ENCODE measurements at regions not wholly inside any gene's neighbourhood (a gene's known extent, or its start where the extent isn't known, plus 50 kb on each side); places are given as distances from the start of the nearest gene placed in this dataset.
"Not testable (repeated sequence)": the region's sequence is repeated elsewhere in the genome, so short reads cannot be mapped to it uniquely, and the experiment has no call there.

GRCh38 chr7:66505009-66505408 lies 123.7 kb upstream of the KCTD7 start:
- no peak overlapping the region for H3K4me3 ChIP-seq (ENCODE audit: low read depth, low read length, poor library complexity, severe bottlenecking)
- no peaks in the 10 kb centered on the region for H4K20me1 ChIP-seq (ENCODE audit: insufficient read depth, low read length)
- no peaks in the 10 kb centered on the region for H3K79me2 ChIP-seq (ENCODE audit: insufficient read depth, low read depth, low read length)
- CTCF ChIA-PET (ENCODE audit: unreplicated experiment) = no interaction called here
- TF ChIP-seq EZH2phosphoT487 (IDR thresholded peaks at IDR 0.05; ENCODE audit: borderline replicate concordance, low read depth, low read length) = no peak
- TF ChIP-seq CTCF (conservative IDR thresholded peaks at IDR 0.05; ENCODE audit: low read length) = no peak
- H3K4me2 ChIP-seq (ENCODE audit: low read length) = no peak overlapping the region
- H3K9me2 ChIP-seq (ENCODE audit: insufficient read depth, low read length) = no peaks in the 10 kb centered on the region
- intact Hi-C loops (cut with micrococcal nuclease; ENCODE audit: unreplicated experiment) = no loop called here
- POLR2A ChIA-PET = no interaction called here
- peaks cover 4% of the 10 kb centered on the region for H3K4me1 ChIP-seq (ENCODE audit: insufficient read depth, low read length, poor library complexity, severe bottlenecking)
- no peaks in the 10 kb centered on the region for H3K9me3 ChIP-seq (ENCODE audit: low read length)
- DNase-seq (ENCODE audit: low spot score) = no peak
- BruUV-seq (replicated peaks) = no TSS peak
- no peaks in the 10 kb centered on the region for H3K36me3 ChIP-seq (ENCODE audit: insufficient read depth, low read length)
- no peak overlapping the region for H2AFZ ChIP-seq (ENCODE audit: low read length)
- H3K27ac ChIP-seq (ENCODE audit: low read depth, low read length, poor library complexity, severe bottlenecking) = no peak overlapping the region

GRCh38 chr7:66505531-66506451 lies 122.9 kb upstream of the KCTD7 start:
- no peaks in the 10 kb centered on the region for H3K4me1 ChIP-seq (ENCODE audit: insufficient read depth, low read length, poor library complexity, severe bottlenecking)
- H3K27ac ChIP-seq (ENCODE audit: low read depth, low read length, poor library complexity, severe bottlenecking) = no peak overlapping the region
- no peaks in the 10 kb centered on the region for H3K9me2 ChIP-seq (ENCODE audit: insufficient read depth, low read length)
- no peak for TF ChIP-seq CTCF (conservative IDR thresholded peaks at IDR 0.05; ENCODE audit: low read length)
- no peak for TF ChIP-seq EZH2phosphoT487 (IDR thresholded peaks at IDR 0.05; ENCODE audit: borderline replicate concordance, low read depth, low read length)
- H3K4me3 ChIP-seq (ENCODE audit: low read depth, low read length, poor library complexity, severe bottlenecking) = no peak overlapping the region
- DNase-seq (ENCODE audit: low spot score) = no peak
- H3K79me2 ChIP-seq (ENCODE audit: insufficient read depth, low read depth, low read length) = no peaks in the 10 kb centered on the region
- ChIA-PET CTCF (ENCODE audit: unreplicated experiment) (no interaction called here), POLR2A (no interaction called here)
- no peaks in the 10 kb centered on the region for H3K36me3 ChIP-seq (ENCODE audit: insufficient read depth, low read length)
- no TSS peak for BruUV-seq (replicated peaks)
- H3K9me3 ChIP-seq (ENCODE audit: low read length) = no peaks in the 10 kb centered on the region
- H2AFZ ChIP-seq (ENCODE audit: low read length) = no peak overlapping the region
- no peaks in the 10 kb centered on the region for H4K20me1 ChIP-seq (ENCODE audit: insufficient read depth, low read length)
- intact Hi-C loops (cut with micrococcal nuclease; ENCODE audit: unreplicated experiment) = no loop called here
- H3K4me2 ChIP-seq (ENCODE audit: low read length) = no peak overlapping the region

GRCh38 chr7:66506703-66507102 lies 122.0 kb upstream of the KCTD7 start:
- intact Hi-C loops (cut with micrococcal nuclease; ENCODE audit: unreplicated experiment); H3K4me2 ChIP-seq (ENCODE audit: low read length); H3K79me2 ChIP-seq (ENCODE audit: insufficient read depth, low read depth, low read length); H3K4me1 ChIP-seq (ENCODE audit: insufficient read depth, low read length, poor library complexity, severe bottlenecking); H4K20me1 ChIP-seq (ENCODE audit: insufficient read depth, low read length); H3K27ac ChIP-seq (ENCODE audit: low read depth, low read length, poor library complexity, severe bottlenecking); H2AFZ ChIP-seq (ENCODE audit: low read length); H3K36me3 ChIP-seq (ENCODE audit: insufficient read depth, low read length); H3K9me2 ChIP-seq (ENCODE audit: insufficient read depth, low read length); H3K4me3 ChIP-seq (ENCODE audit: low read depth, low read length, poor library complexity, severe bottlenecking); DNase-seq (ENCODE audit: low spot score); POLR2A ChIA-PET; H3K9me3 ChIP-seq (ENCODE audit: low read length); CTCF ChIA-PET (ENCODE audit: unreplicated experiment); BruUV-seq (replicated peaks): not testable (repeated sequence)
